Hepatocyte (in vitro differentiated cells): ENCODE measurements at regions not wholly inside any gene's neighbourhood (a gene's known extent, or its start where the extent isn't known, plus 50 kb on each side); places are given as distances from the start of the nearest gene placed in this dataset.

ENCODE experiments used
- DNase-seq: peaks from one replicate; pipeline ENCODE4 v3.0.0-alpha.2; 2016; ENCODE audit warnings: low spot score
- H2AFZ ChIP-seq: fragments of 200-600 bp; sonication (generic); 2 replicates; pipeline ENCODE4 v1.6.0; 2016; ENCODE audit warnings: antibody characterized with exemption, mild to moderate bottlenecking
- H3K27ac ChIP-seq: fragments of 200-600 bp; sonication (generic); 2 replicates; pipeline ENCODE4 v1.5.1; 2016; ENCODE audit warnings: mild to moderate bottlenecking
- H3K27me3 ChIP-seq: fragments of 200-600 bp; sonication (generic); 2 replicates; pipeline ENCODE4 v1.6.1; 2016
- H3K36me3 ChIP-seq: fragments of 200-600 bp; sonication (generic); replicated peaks from 2 replicates; pipeline ENCODE4 v1.5.1; 2016; ENCODE audit warnings: low read depth; ENCODE audit not compliant: insufficient read depth
- H3K4me1 ChIP-seq: fragments of 200-600 bp; sonication (generic); 2 replicates; pipeline ENCODE4 v1.5.1; 2016; ENCODE audit warnings: mild to moderate bottlenecking, moderate library complexity; ENCODE audit not compliant: insufficient read depth
- H3K4me2 ChIP-seq: fragments of 200-600 bp; sonication (generic); 2 replicates; pipeline ENCODE4 v1.6.0; 2016
- H3K4me3 ChIP-seq: fragments of 200-600 bp; sonication (generic); 2 replicates; pipeline ENCODE4 v1.5.1; 2016; ENCODE audit warnings: mild to moderate bottlenecking
- H3K79me2 ChIP-seq: fragments of 200-600 bp; sonication (generic); 2 replicates; pipeline ENCODE4 v1.6.0; 2017; ENCODE audit warnings: mild to moderate bottlenecking
- H3K9me2 ChIP-seq: fragments of 200-600 bp; sonication (generic); replicated peaks from 2 replicates; pipeline ENCODE4 v1.6.0; 2017; ENCODE audit warnings: mild to moderate bottlenecking; ENCODE audit not compliant: insufficient read depth
- H3K9me3 ChIP-seq: fragments of 200-600 bp; sonication (generic); 2 replicates; pipeline ENCODE4 v1.5.1; 2016; ENCODE audit warnings: low read depth, mild to moderate bottlenecking
- H4K20me1 ChIP-seq: fragments of 200-600 bp; sonication (generic); 2 replicates; pipeline ENCODE4 v1.6.0; 2016; ENCODE audit warnings: mild to moderate bottlenecking; ENCODE audit not compliant: insufficient read depth, poor library complexity, severe bottlenecking
- CTCF ChIP-seq: fragments of 200-600 bp; sonication (generic); IDR thresholded peaks from 2 replicates; pipeline ENCODE4 v1.5.1; 2016; ENCODE audit warnings: antibody characterized with exemption, mild to moderate bottlenecking; ENCODE audit not compliant: poor library complexity
- EZH2 ChIP-seq: fragments of 200-600 bp; sonication (generic); IDR thresholded peaks from 2 replicates; pipeline ENCODE4 v1.6.1; 2016; ENCODE audit warnings: antibody characterized with exemption, mild to moderate bottlenecking, borderline replicate concordance
- EZH2phosphoT487 ChIP-seq: fragments of 200-600 bp; sonication (generic); IDR thresholded peaks from one replicate; pipeline ENCODE4 v1.6.1; 2018; ENCODE audit warnings: antibody characterized with exemption, mild to moderate bottlenecking, low read depth, moderate library complexity; ENCODE audit not compliant: unreplicated experiment, severe bottlenecking
- WGBS: methylation state at CpG from one replicate; pipeline ENCODE4 v1.1.6; 2016; ENCODE audit warnings: low lambda C conversion rate; ENCODE audit errors: missing lambda C conversion rate; 5-methylcytosine and 5-hydroxymethylcytosine counted together

GRCh38 chr10:130804281-130804680 is 507.2 kb downstream of the TCERG1L start:
- Histone ChIP-seq H3K4me1 (no peaks in the 10 kb centered on the region), H3K79me2 (no peaks in the 10 kb centered on the region), H3K27ac (no peak overlapping the region), H3K27me3 (no peaks in the 10 kb centered on the region), H2AFZ (no peak overlapping the region), H4K20me1 (no peaks in the 10 kb centered on the region), H3K36me3 (no peaks in the 10 kb centered on the region), H3K9me2 (no peaks in the 10 kb centered on the region), H3K4me2 (no peak overlapping the region), H3K9me3 (no peaks in the 10 kb centered on the region), H3K4me3 (no peak overlapping the region)
- no peak for TF ChIP-seq EZH2phosphoT487
- no peak for TF ChIP-seq EZH2
- TF ChIP-seq CTCF = no peak
- WGBS = 79% methylated on average over 8 of the region's 8 CpGs
- DNase-seq = no peak

- no peak overlapping the region for H2AFZ ChIP-seq
- 89% methylated on average over 8 of the region's 8 CpGs for WGBS
- DNase-seq = no peak
These were observed 506.5 kb downstream of the TCERG1L start for GRCh38 chr10:130804778-130805634.

GRCh38 chr10:130805635-130806030 is 505.9 kb downstream of the TCERG1L start:
- H4K20me1 ChIP-seq = no peaks in the 10 kb centered on the region
- H3K4me2 ChIP-seq = no peak overlapping the region
- no peak overlapping the region for H3K27ac ChIP-seq
- H3K9me3 ChIP-seq = no peaks in the 10 kb centered on the region
- no peak for DNase-seq
- 84% methylated on average over 8 of the region's 8 CpGs for WGBS
- H3K79me2 ChIP-seq = no peaks in the 10 kb centered on the region
- H3K9me2 ChIP-seq = no peaks in the 10 kb centered on the region
- no peak for TF ChIP-seq CTCF
- TF ChIP-seq EZH2phosphoT487 = no peak
- TF ChIP-seq EZH2 = no peak
- no peaks in the 10 kb centered on the region for H3K27me3 ChIP-seq
- H2AFZ ChIP-seq = no peak overlapping the region
- no peaks in the 10 kb centered on the region for H3K36me3 ChIP-seq
- H3K4me1 ChIP-seq = no peaks in the 10 kb centered on the region
- no peak overlapping the region for H3K4me3 ChIP-seq

More at GRCh38 chr10:130804778-130805634, 506.5 kb downstream of the TCERG1L start:
- Histone ChIP-seq H3K4me1 (no peaks in the 10 kb centered on the region), H4K20me1 (no peaks in the 10 kb centered on the region), H3K4me2 (no peak overlapping the region), H3K27me3 (no peaks in the 10 kb centered on the region), H3K9me2 (no peaks in the 10 kb centered on the region), H3K27ac (no peak overlapping the region), H3K9me3 (no peaks in the 10 kb centered on the region), H3K79me2 (no peaks in the 10 kb centered on the region), H3K4me3 (no peak overlapping the region), H3K36me3 (no peaks in the 10 kb centered on the region)
- no peak for TF ChIP-seq EZH2
- no peak for TF ChIP-seq CTCF
- TF ChIP-seq EZH2phosphoT487 = no peak
